GM12892 (cell line): ENCODE measurements at regions not wholly inside any gene's neighbourhood (a gene's known extent, or its start where the extent isn't known, plus 50 kb on each side); places are given as distances from the start of the nearest gene placed in this dataset.

Experiments
- POLR2AphosphoS5 ChIP-seq: IDR thresholded peaks from 2 replicates; pipeline ENCODE4 v1.6.1; 2011; ENCODE audit warnings: low read depth, low read length, control low read depth
- TAF1 ChIP-seq: IDR thresholded peaks from 2 replicates; pipeline ENCODE4 v1.6.1; 2011; ENCODE audit warnings: low read depth, mild to moderate bottlenecking, control low read depth, low read length, borderline replicate concordance

DNA sequence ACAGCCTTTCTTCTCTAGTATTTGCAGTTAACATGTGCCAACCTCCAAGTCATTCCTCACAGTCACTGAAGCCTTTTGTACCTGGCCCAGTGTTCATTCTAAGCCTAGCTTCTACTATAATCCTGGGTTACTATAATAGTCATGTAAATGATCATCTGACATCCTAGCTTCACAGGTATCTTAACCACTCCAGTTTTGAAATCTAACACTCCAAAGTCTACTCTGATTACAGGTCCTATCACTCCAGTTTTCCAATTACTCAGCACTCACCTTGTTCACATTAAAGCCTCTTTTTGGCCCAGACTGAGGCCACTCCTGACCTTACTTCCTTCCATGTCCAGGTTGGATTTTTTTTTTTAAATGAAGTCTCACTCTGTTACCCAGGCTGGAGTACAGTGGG is 87.6 kb upstream of the ZCCHC13 start:
- no peak for TF ChIP-seq POLR2AphosphoS5
- no peak for TF ChIP-seq TAF1
